HEK293T (cell line): ENCODE measurements at regions not wholly inside any gene's neighbourhood (a gene's known extent, or its start where the extent isn't known, plus 50 kb on each side); places are given as distances from the start of the nearest gene placed in this dataset.

Source experiments
- BHLHE40 ChIP-seq: fragments of 450-650 bp; IDR thresholded peaks from 2 replicates; pipeline ENCODE4 v1.6.1; 2016; ENCODE audit warnings: mild to moderate bottlenecking, moderate library complexity, borderline replicate concordance
- FOXK2 ChIP-seq: fragments of 450-650 bp; IDR thresholded peaks from 2 replicates; pipeline ENCODE4 v1.6.1; 2016; ENCODE audit warnings: mild to moderate bottlenecking
- NFRKB ChIP-seq: fragments of 450-650 bp; IDR thresholded peaks from 2 replicates; pipeline ENCODE4 v1.6.1; 2016; ENCODE audit warnings: mild to moderate bottlenecking, moderate library complexity
- SUZ12 ChIP-seq: fragments of 450-650 bp; IDR thresholded peaks from 2 replicates; pipeline ENCODE4 v1.6.1; 2016; ENCODE audit warnings: mild to moderate bottlenecking

- TF ChIP-seq FOXK2 (no peak), SUZ12 (no peak), NFRKB (no peak), BHLHE40 (no peak)
Measured at GRCh38 chr12:93215290-93215678, 162.4 kb upstream of the NUDT4 start.
